ENCODE measurements at regions not wholly inside any gene's neighbourhood (a gene's known extent, or its start where the extent isn't known, plus 50 kb on each side); places are given as distances from the start of the nearest gene placed in this dataset.

- no peak for DNase-seq (ENCODE audit: insufficient read length, low spot score, missing footprints)
- H3K27ac ChIP-seq (ENCODE audit: low read depth, low read length): no peak overlapping the region
- no peaks in the 10 kb centered on the region for H3K4me1 ChIP-seq (ENCODE audit: insufficient read depth, low read length)
- no peak overlapping the region for H3K4me3 ChIP-seq (ENCODE audit: insufficient read depth, low read length)
- H2AFZ ChIP-seq (ENCODE audit: low read length): no peak overlapping the region
- no peaks in the 10 kb centered on the region for H3K36me3 ChIP-seq (ENCODE audit: insufficient read depth, low read length)
- no peaks in the 10 kb centered on the region for H3K79me2 ChIP-seq (ENCODE audit: insufficient read depth, low read length)
- no peaks in the 10 kb centered on the region for H3K9me3 ChIP-seq (ENCODE audit: low read depth, low read length)
- no peak for TF ChIP-seq CTCF (IDR thresholded peaks at IDR 0.05; ENCODE audit: extremely low read depth, low read depth, low read length)
- H3K27me3 ChIP-seq (ENCODE audit: insufficient read depth, low read length): no peaks in the 10 kb centered on the region
- H4K20me1 ChIP-seq (ENCODE audit: insufficient read depth, low read length): no peaks in the 10 kb centered on the region
- H3K4me2 ChIP-seq (ENCODE audit: insufficient read depth, low read length): no peak overlapping the region
Measured at GRCh38 chr4:134591326-134591725, 389.7 kb upstream of the PABPC4L start.

- no peaks in the 10 kb centered on the region for H3K27me3 ChIP-seq (ENCODE audit: insufficient read depth, low read length)
- H3K4me2 ChIP-seq (ENCODE audit: insufficient read depth, low read length): no peak overlapping the region
- no peaks in the 10 kb centered on the region for H3K9me3 ChIP-seq (ENCODE audit: low read depth, low read length)
- TF ChIP-seq CTCF (IDR thresholded peaks at IDR 0.05; ENCODE audit: extremely low read depth, low read depth, low read length): no peak
- H4K20me1 ChIP-seq (ENCODE audit: insufficient read depth, low read length): no peaks in the 10 kb centered on the region
- H3K4me1 ChIP-seq (ENCODE audit: insufficient read depth, low read length): no peaks in the 10 kb centered on the region
- H2AFZ ChIP-seq (ENCODE audit: low read length): no peak overlapping the region
- H3K27ac ChIP-seq (ENCODE audit: low read depth, low read length): no peak overlapping the region
- H3K36me3 ChIP-seq (ENCODE audit: insufficient read depth, low read length): no peaks in the 10 kb centered on the region
- H3K4me3 ChIP-seq (ENCODE audit: insufficient read depth, low read length): no peak overlapping the region
- no peaks in the 10 kb centered on the region for H3K79me2 ChIP-seq (ENCODE audit: insufficient read depth, low read length)
- DNase-seq (ENCODE audit: insufficient read length, low spot score, missing footprints): no peak
Measured at GRCh38 chr4:134585972-134586371, 384.4 kb upstream of the PABPC4L start.

GRCh38 chr4:134567461-134567860, 365.9 kb upstream of the PABPC4L start:
- Histone ChIP-seq H3K27me3 (ENCODE audit: insufficient read depth, low read length) (no peaks in the 10 kb centered on the region), H3K79me2 (ENCODE audit: insufficient read depth, low read length) (no peaks in the 10 kb centered on the region), H3K36me3 (ENCODE audit: insufficient read depth, low read length) (no peaks in the 10 kb centered on the region), H4K20me1 (ENCODE audit: insufficient read depth, low read length) (no peaks in the 10 kb centered on the region), H3K4me3 (ENCODE audit: insufficient read depth, low read length) (no peak overlapping the region), H3K27ac (ENCODE audit: low read depth, low read length) (no peak overlapping the region), H3K4me1 (ENCODE audit: insufficient read depth, low read length) (no peaks in the 10 kb centered on the region), H3K4me2 (ENCODE audit: insufficient read depth, low read length) (no peak overlapping the region), H2AFZ (ENCODE audit: low read length) (no peak overlapping the region), H3K9me3 (ENCODE audit: low read depth, low read length) (no peaks in the 10 kb centered on the region)
- TF ChIP-seq CTCF (IDR thresholded peaks at IDR 0.05; ENCODE audit: extremely low read depth, low read depth, low read length): no peak
- no peak for DNase-seq (ENCODE audit: insufficient read length, low spot score, missing footprints)

- Histone ChIP-seq H3K4me3 (ENCODE audit: insufficient read depth, low read length) (no peak overlapping the region), H3K4me1 (ENCODE audit: insufficient read depth, low read length) (no peaks in the 10 kb centered on the region), H3K36me3 (ENCODE audit: insufficient read depth, low read length) (no peaks in the 10 kb centered on the region), H4K20me1 (ENCODE audit: insufficient read depth, low read length) (no peaks in the 10 kb centered on the region), H2AFZ (ENCODE audit: low read length) (no peak overlapping the region), H3K79me2 (ENCODE audit: insufficient read depth, low read length) (no peaks in the 10 kb centered on the region), H3K9me3 (ENCODE audit: low read depth, low read length) (no peaks in the 10 kb centered on the region), H3K4me2 (ENCODE audit: insufficient read depth, low read length) (no peak overlapping the region), H3K27me3 (ENCODE audit: insufficient read depth, low read length) (no peaks in the 10 kb centered on the region), H3K27ac (ENCODE audit: low read depth, low read length) (no peak overlapping the region)
- TF ChIP-seq CTCF (IDR thresholded peaks at IDR 0.05; ENCODE audit: extremely low read depth, low read depth, low read length): no peak
- DNase-seq (ENCODE audit: insufficient read length, low spot score, missing footprints): no peak
Measured at GRCh38 chr4:134560728-134561127, 359.1 kb upstream of the PABPC4L start.

All from osteoblast (primary cell).